Heart right ventricle (tissue), 16 donors: ENCODE measurements at regions not wholly inside any gene's neighbourhood (a gene's known extent, or its start where the extent isn't known, plus 50 kb on each side); places are given as distances from the start of the nearest gene placed in this dataset.
A peak's percentile ranks its signal among the peaks of the same experiment; 100 is the strongest.

Source experiments
- ATAC-seq, 8 donors: fragments of 200-7000 bp; cut with Tn5 transposase; one replicate each; pipeline ENCODE4 v1.9.1; 2020; ENCODE audit warnings: mild to moderate bottlenecking in 8 of 8, moderate library complexity in 8 of 8, moderate number of reproducible peaks in 1 of 8
- DNase-seq, 2 donors: peaks; one replicate each; pipeline ENCODE4 v3.0.0-alpha.2; 2020
- H3K27ac ChIP-seq, 10 donors: fragments of 200-600 bp; sonication (generic) in 2 of 10; one replicate each; pipeline versions ENCODE4 v1.5.0 to v1.8.0; 2020 to 2022; ENCODE audit warnings: mild to moderate bottlenecking in 3 of 10
- H3K27me3 ChIP-seq, 7 donors: fragments of 200-600 bp; one replicate each; pipeline ENCODE4 v1.8.0; 2021 to 2022; ENCODE audit warnings: mild to moderate bottlenecking in 2 of 7
- H3K36me3 ChIP-seq, 9 donors: fragments of 200-600 bp; sonication (generic) in 1 of 9; one replicate each; pipeline versions ENCODE4 v1.5.0 to v1.8.0; 2020 to 2022; ENCODE audit warnings: mild to moderate bottlenecking in 2 of 9
- H3K4me1 ChIP-seq, 9 donors: fragments of 200-600 bp; sonication (generic) in 1 of 9; one replicate each; pipeline versions ENCODE4 v1.5.0 to v1.8.0; 2020 to 2022; ENCODE audit warnings: mild to moderate bottlenecking in 4 of 9
- H3K4me3 ChIP-seq, 10 donors: fragments of 200-600 bp; sonication (generic) in 2 of 10; one replicate each; pipeline versions ENCODE4 v1.5.0 to v1.8.0; 2020 to 2022; ENCODE audit warnings: mild to moderate bottlenecking in 7 of 10, moderate library complexity in 2 of 10
- H3K9me3 ChIP-seq, 11 donors: fragments of 200-600 bp in 10 of 11; sonication (generic) in 2 of 11; one replicate each; pipeline versions ENCODE4 v1.5.0 to v1.8.0; 2013 to 2022; ENCODE audit warnings: mild to moderate bottlenecking in 2 of 11, control low read depth in 1 of 11, moderate library complexity in 1 of 11
- WGBS, 2 donors: extraction: QIAGEN DNeasy Blood & Tissue Kit; methylation state at CpG; one replicate each; pipeline ENCODE4 v1.1.7; 2013; ENCODE audit warnings: inconsistent platforms in 1 of 2; 5-methylcytosine and 5-hydroxymethylcytosine counted together
- intact Hi-C, 10 donors: fragments of 100-400 bp; cut with DNase I; formaldehyde crosslinking; loops; one replicate each; pipeline versions ENCODE4 v1.11.1 to v1.14.2; 2022
- TF ChIP-seq, protein P1 (sequence below), 9 donors: fragments of 200-600 bp; sonication (generic) in 2 of 9; IDR thresholded peaks; one replicate each; pipeline versions ENCODE4 v1.5.0 to v1.8.0; 2021 to 2022; ENCODE audit warnings: antibody characterized with exemption in 9 of 9, mild to moderate bottlenecking in 5 of 9, moderate library complexity in 1 of 9
- donor health status: Arrhythmogenic right ventricular cardiomyopathy.
- donor health status: ischemic (EF 13 %, LVEDD 7.1; RV severe dilation, severe dysfunction).
- donor health status: healthy with polysubstance abuse.
- donor health status: DM: no; HTN: yes; CAD: no.
- donor health status: DM: no; HTN: no; CAD: no.
- donor health status: ischemic (EF 25% LVEDD 6.9; RV normal size, moderate dysfunction).
- donor health status: ischemic (EF 25% LVEDD 5.7; RV mildly dilated, moderate dysfunction).
- donor health status: healthy.
- donor health status: DM: yes; HTN: yes; CAD: no.
- donor health status: Ischemic cardiomyopathy.
- donor health status: ischemic (EF 35%, LVEDD 5.7; RV mildly dilated, moderate dysfunction).
- donor health status: nonischemic (EF 11% LVEDD 7.7; RV severe dilation, severe dysfunction).
- donor health status: DM: yes; HTN: yes; CAD: no.
- donor health status: PGD.
- donor health status: ischemic (EF 29% LVEDD 5.4; RV normal size, mild dysfunction).
- donor health status: nonischemic (EF 23%, LVEDD 6.1; RV moderate dilation, normal function).

DNA sequence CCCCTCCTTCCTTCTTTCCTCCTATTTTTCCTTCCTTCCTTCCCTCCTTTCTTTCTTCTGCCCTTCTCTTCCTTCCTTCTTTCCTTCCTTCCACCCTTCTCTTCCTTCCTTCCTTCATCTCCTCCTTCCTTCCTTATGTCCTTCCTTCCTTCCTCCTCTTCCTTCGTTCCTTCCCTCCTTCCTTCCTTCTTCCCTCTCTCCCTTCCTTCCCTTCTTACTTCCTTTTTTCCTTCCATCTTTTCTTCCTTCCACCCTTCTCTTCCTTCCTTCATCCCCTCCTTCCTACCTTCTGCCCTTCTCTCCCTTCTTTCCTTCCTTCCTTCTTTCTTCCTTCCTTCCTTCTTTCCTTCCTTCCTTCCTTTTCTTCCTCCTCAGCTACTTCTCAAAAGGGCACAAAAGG lies 287.3 kb upstream of the ZNF507 start:
- 51 to 84% methylated on average over 1 of the region's 1 CpG for WGBS, 2 donors
- ATAC-seq (no peak), DNase-seq (no peak)
- Histone ChIP-seq H3K4me3 (no peak overlapping the region), H3K36me3 (no peaks in the 10 kb centered on the region), H3K27me3 (no peaks in the 10 kb centered on the region), H3K27ac (no peak overlapping the region), H3K9me3 (no peaks in the 10 kb centered on the region), H3K4me1 (peaks cover 0 to 14% (median 0%) of the 10 kb centered on the region in 9 donors)
- intact Hi-C loops, result no loop called here
- TF ChIP-seq, protein P1, sequence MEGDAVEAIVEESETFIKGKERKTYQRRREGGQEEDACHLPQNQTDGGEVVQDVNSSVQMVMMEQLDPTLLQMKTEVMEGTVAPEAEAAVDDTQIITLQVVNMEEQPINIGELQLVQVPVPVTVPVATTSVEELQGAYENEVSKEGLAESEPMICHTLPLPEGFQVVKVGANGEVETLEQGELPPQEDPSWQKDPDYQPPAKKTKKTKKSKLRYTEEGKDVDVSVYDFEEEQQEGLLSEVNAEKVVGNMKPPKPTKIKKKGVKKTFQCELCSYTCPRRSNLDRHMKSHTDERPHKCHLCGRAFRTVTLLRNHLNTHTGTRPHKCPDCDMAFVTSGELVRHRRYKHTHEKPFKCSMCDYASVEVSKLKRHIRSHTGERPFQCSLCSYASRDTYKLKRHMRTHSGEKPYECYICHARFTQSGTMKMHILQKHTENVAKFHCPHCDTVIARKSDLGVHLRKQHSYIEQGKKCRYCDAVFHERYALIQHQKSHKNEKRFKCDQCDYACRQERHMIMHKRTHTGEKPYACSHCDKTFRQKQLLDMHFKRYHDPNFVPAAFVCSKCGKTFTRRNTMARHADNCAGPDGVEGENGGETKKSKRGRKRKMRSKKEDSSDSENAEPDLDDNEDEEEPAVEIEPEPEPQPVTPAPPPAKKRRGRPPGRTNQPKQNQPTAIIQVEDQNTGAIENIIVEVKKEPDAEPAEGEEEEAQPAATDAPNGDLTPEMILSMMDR (IDR thresholded peaks at IDR 0.05), result no peak

DNA sequence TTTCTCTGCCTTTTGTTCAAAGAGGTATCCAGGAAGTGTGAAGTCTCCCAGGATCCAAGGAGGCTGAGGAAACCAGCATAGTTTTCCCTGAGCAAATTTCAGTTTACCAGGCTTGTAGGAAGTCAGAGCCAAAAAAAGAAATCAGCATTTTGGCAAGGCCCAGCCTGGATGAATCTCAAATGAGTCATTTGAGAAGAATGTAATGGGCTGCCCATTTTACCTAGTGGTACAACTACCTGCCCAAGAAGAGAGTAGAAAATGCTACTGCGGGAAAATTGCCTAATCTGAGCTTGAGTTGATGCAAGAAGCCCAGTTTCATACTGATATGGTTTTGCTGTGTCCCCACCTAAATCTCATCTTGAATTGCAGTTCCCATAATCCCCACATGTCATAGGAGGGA lies 284.1 kb upstream of the ZNF507 start:
- H3K36me3 ChIP-seq, result no peaks in the 10 kb centered on the region
- H3K4me3 ChIP-seq, result no peak overlapping the region
- no peaks in the 10 kb centered on the region for H3K9me3 ChIP-seq
- peaks cover 0 to 17% (median 4%) of the 10 kb centered on the region in 9 donors for H3K4me1 ChIP-seq
- intact Hi-C loops, result no loop called here
- ATAC-seq (peak in 3 of 8 donors; percentile 48 to 54 (median 50)), DNase-seq (no peak)
- H3K27ac ChIP-seq, result peak overlapping the region in 2 of 10 donors; percentile 41 to 50
- TF ChIP-seq, protein P1 (IDR thresholded peaks at IDR 0.05), result no peak
- no peaks in the 10 kb centered on the region for H3K27me3 ChIP-seq
- 76 to 97% methylated on average over 1 of the region's 1 CpG for WGBS, 2 donors

DNA sequence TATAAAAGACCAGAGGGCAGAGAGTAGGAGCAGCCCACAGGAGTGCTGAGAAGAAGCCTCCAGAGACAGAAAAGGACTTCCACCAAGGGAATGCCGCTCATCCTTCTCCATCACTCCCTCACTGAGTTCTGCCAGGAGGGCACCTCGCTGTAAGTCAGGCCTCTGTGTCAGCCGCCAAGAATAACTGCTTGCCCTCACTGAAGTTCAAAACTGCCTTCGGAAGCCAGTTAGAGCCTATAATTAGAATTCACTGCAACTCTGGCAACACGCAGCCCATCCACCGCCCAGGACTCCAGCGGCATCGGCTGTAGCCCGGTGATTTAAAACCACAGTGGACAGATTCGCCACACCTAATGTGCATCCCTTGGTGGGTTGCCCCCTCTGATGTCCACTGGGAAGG lies 281.8 kb upstream of the ZNF507 start:
- H3K36me3 ChIP-seq, result no peaks in the 10 kb centered on the region
- WGBS, 2 donors, result 50 to 68% methylated on average over 10 of the region's 10 CpGs
- peak overlapping the region in 6 of 10 donors; percentile 9 to 49 (median 46) for H3K4me3 ChIP-seq
- intact Hi-C loops, result no loop called here
- peak overlapping the region in 7 of 10 donors; percentile 44 to 82 (median 74) for H3K27ac ChIP-seq
- DNase-seq (peak; percentile 41 to 63), ATAC-seq (peak; percentile 81 to 97 (median 93))
- TF ChIP-seq, protein P1 (IDR thresholded peaks at IDR 0.05), result no peak
- no peaks in the 10 kb centered on the region for H3K27me3 ChIP-seq
- H3K4me1 ChIP-seq, result peaks cover 0 to 17% (median 4%) of the 10 kb centered on the region in 9 donors
- no peaks in the 10 kb centered on the region for H3K9me3 ChIP-seq

DNA sequence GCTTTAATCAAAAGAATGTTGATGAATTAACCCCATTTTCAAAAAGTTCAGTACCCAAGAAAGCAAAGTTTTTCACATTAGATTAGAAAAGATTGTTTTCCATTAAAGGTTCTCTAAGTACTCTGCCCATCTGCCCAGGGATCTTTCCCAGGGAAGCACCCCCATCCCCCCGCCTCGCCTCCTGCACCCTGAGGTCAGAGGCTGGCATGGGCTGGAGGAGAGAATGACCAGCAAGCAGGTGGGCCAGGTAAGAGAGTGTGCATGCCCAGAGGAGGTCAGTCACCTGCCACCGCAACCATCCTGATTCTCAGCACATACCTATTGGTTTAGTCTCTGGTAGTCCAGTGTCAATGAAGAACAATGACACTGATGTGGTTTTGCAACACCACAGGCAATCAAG lies 279.4 kb upstream of the ZNF507 start:
- Histone ChIP-seq H3K36me3 (no peaks in the 10 kb centered on the region), H3K4me1 (peaks cover 0 to 10% (median 0%) of the 10 kb centered on the region in 9 donors), H3K4me3 (no peak overlapping the region), H3K9me3 (no peaks in the 10 kb centered on the region), H3K27ac (no peak overlapping the region), H3K27me3 (no peaks in the 10 kb centered on the region)
- TF ChIP-seq, protein P1 (IDR thresholded peaks at IDR 0.05), result no peak
- DNase-seq (no peak), ATAC-seq (no peak)
- 96 to 97% methylated on average over 3 of the region's 3 CpGs for WGBS, 2 donors
- intact Hi-C loops, result no loop called here
